Stomach (tissue), 4 donors: ENCODE measurements at regions not wholly inside any gene's neighbourhood (a gene's known extent, or its start where the extent isn't known, plus 50 kb on each side); places are given as distances from the start of the nearest gene placed in this dataset.
"Not testable (repeated sequence)": the region's sequence is repeated elsewhere in the genome, so short reads cannot be mapped to it uniquely, and the experiment has no call there.

Experiments
- CTCF ChIP-seq, 7 experiments: fragments of 450-650 bp in 4 of 7; fragments of 200-600 bp in 3 of 7; sonication (generic) in 3 of 7; IDR thresholded peaks; one replicate each; pipeline ENCODE4 v1.5.1; 2016 to 2019; ENCODE audit warnings: antibody characterized with exemption in 7 of 7, control low read depth in 2 of 7, mild to moderate bottlenecking in 1 of 7
- POLR2A ChIP-seq, 4 donors: fragments of 450-650 bp; IDR thresholded peaks; one replicate each; pipeline ENCODE4 v1.6.1; 2016; ENCODE audit warnings: antibody characterized with exemption in 4 of 4, control low read depth in 2 of 4, mild to moderate bottlenecking in 1 of 4, moderate library complexity in 1 of 4

- not testable (repeated sequence) for TF ChIP-seq CTCF, POLR2A (IDR thresholded peaks at IDR 0.05)
Measured at GRCh38 chr12:46641649-46642048, 184.1 kb downstream of the SLC38A4 start.
